ENCODE measurements at regions not wholly inside any gene's neighbourhood (a gene's known extent, or its start where the extent isn't known, plus 50 kb on each side); places are given as distances from the start of the nearest gene placed in this dataset.

DNA sequence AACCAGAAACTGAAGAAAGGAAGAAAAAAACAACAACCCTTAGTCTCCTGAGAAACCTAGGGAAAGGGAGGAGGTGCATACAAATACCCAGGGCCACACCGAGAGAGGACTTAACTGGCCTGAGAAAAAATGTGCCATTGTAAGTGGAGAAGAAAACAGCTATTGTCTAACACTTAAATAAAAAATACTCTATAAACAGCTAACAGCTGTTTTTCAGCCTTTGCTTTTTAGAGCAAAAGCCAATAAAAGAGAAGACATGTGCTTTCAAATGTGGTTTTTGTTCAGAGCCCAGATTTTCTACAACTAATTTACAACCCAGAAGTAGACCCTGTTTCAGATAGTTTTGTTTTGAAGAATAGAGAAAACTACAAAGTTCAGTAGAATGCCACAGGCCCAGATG lies 56.0 kb upstream of the SLC22A16 start:
- TF ChIP-seq, protein P1, sequence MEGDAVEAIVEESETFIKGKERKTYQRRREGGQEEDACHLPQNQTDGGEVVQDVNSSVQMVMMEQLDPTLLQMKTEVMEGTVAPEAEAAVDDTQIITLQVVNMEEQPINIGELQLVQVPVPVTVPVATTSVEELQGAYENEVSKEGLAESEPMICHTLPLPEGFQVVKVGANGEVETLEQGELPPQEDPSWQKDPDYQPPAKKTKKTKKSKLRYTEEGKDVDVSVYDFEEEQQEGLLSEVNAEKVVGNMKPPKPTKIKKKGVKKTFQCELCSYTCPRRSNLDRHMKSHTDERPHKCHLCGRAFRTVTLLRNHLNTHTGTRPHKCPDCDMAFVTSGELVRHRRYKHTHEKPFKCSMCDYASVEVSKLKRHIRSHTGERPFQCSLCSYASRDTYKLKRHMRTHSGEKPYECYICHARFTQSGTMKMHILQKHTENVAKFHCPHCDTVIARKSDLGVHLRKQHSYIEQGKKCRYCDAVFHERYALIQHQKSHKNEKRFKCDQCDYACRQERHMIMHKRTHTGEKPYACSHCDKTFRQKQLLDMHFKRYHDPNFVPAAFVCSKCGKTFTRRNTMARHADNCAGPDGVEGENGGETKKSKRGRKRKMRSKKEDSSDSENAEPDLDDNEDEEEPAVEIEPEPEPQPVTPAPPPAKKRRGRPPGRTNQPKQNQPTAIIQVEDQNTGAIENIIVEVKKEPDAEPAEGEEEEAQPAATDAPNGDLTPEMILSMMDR (IDR thresholded peaks at IDR 0.05; ENCODE audit: control extremely low read depth in 1 of 3, insufficient read depth in 1 of 3, low read depth in 1 of 3, low read length in 3 of 3) = no peak
- TF ChIP-seq YY1 (IDR thresholded peaks at IDR 0.05; ENCODE audit: low read depth, low read length) (no peak), POLR2AphosphoS5 (IDR thresholded peaks at IDR 0.05; ENCODE audit: low read depth, low read length) (no peak), EP300 (IDR thresholded peaks at IDR 0.05; ENCODE audit: borderline replicate concordance in 1 of 2, low read depth in 2 of 2, low read length in 2 of 2) (no peak), SIN3A (conservative IDR thresholded peaks at IDR 0.05 in 1 of 2, IDR thresholded peaks at IDR 0.05 in 1 of 2; ENCODE audit: low read depth in 1 of 2, low read length in 2 of 2) (no peak), JUN (IDR thresholded peaks at IDR 0.05; ENCODE audit: low read depth, low read length) (no peak), SAP30 (IDR thresholded peaks at IDR 0.05; ENCODE audit: insufficient read depth, insufficient replicate concordance, low read length) (no peak), GABPA (IDR thresholded peaks at IDR 0.05; ENCODE audit: borderline replicate concordance, insufficient read depth, low read length) (no peak), GTF2F1 (IDR thresholded peaks at IDR 0.05; ENCODE audit: borderline replicate concordance, low read depth, low read length) (no peak), RFX5 (IDR thresholded peaks at IDR 0.05; ENCODE audit: borderline replicate concordance, low read depth, low read length) (no peak)
- TF ChIP-seq, protein P2, sequence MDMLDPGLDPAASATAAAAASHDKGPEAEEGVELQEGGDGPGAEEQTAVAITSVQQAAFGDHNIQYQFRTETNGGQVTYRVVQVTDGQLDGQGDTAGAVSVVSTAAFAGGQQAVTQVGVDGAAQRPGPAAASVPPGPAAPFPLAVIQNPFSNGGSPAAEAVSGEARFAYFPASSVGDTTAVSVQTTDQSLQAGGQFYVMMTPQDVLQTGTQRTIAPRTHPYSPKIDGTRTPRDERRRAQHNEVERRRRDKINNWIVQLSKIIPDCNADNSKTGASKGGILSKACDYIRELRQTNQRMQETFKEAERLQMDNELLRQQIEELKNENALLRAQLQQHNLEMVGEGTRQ (IDR thresholded peaks at IDR 0.05; ENCODE audit: low read length) = no peak

Measured in H1 (cell line).